ENCODE measurements at regions not wholly inside any gene's neighbourhood (a gene's known extent, or its start where the extent isn't known, plus 50 kb on each side); places are given as distances from the start of the nearest gene placed in this dataset.
A peak's percentile ranks its signal among the peaks of the same experiment; 100 is the strongest.
"Not testable (repeated sequence)": the region's sequence is repeated elsewhere in the genome, so short reads cannot be mapped to it uniquely, and the experiment has no call there.

GRCh38 chr5:148744380-148744779 lies 82.0 kb upstream of the ADRB2 start:
- DNase-seq: peak; percentile 38

DNA sequence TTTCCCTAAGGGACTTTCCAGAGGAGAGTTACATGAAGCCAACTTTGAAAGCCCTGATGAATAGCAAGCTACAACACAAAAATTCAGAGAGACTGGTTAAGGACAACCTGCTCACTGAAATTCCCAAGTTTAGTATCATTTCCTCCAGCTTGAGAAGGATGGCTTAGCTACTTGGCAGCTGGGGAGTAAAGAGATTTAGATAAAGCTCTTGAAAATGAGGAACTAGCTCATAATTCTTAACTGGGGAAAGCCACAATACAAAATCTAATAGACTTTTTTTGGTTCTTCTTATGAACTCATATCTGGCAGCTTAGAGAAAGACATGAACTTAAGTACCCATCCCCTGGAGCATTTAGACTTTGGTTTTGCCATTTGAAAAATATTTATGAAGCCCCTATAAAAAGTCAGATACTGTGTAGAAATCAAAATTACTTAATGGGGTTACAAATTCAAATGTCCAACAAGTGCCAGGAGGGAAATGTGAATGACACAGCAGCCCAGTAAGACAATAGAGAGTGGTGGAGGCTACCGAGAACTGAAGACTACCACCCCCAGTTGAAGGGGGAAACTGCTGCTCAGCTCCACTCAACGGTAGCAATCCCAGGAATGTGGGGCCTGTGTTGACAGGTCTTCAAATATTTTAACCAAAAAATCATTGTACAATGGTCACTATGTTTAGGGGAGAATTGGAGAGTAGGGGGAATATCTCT lies 79.4 kb upstream of the ADRB2 start:
- peak; percentile 80 for DNase-seq

GRCh38 chr5:148747536-148747906 lies 78.9 kb upstream of the ADRB2 start:
- DNase-seq: no peak

DNA sequence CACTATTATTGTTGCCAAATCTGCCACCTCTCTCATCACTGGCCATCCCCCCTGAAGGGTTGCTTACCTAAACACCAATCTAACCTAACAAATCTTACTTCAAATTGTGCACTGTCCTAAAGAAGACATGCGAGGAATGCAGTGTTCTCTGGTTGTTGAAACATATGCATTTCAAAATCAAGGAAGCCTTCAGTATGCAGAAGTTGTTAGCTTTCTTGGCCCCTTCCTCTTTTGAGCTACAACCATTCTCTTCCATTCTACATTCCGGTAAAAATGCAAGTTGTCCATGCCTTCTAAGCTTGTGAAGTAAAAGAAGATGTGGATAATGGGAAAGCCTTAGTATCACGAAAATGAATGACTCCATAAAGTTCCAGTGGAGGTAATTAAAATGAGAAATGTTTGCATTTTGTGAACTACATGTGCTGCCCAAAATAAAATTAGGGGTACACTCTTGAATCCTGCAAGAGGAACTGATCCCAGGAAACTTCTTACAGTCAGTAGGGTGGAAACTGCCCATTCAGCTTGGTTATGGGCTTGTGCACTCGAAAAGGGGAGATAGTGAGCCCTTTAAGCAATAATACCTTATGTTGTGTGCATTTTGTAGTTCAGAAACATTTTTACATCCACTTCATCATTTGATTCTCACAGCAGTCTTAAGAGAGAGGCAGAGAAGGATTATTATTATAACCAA lies 77.6 kb upstream of the ADRB2 start:
- peak; percentile 67 for DNase-seq

DNA sequence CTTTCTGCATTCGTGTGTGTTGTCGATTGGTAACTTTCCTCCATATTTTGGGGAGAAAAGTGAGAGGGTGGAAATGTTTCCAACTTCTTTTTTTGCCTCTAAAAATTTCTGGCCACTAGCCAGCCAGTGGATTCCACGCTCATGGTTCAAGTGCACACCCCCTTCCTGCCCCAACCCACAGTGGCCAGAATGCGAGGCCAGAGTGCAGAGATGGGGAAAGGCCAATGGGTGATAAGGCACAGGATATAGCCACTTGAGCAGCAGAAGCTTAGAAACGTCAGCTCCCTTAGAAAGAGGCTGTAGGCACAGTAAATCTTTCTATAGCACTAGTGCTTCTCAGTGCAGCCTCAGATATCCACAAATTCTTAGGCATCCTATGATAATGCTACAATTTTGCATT lies 75.8 kb upstream of the ADRB2 start:
- no peak for DNase-seq

DNA sequence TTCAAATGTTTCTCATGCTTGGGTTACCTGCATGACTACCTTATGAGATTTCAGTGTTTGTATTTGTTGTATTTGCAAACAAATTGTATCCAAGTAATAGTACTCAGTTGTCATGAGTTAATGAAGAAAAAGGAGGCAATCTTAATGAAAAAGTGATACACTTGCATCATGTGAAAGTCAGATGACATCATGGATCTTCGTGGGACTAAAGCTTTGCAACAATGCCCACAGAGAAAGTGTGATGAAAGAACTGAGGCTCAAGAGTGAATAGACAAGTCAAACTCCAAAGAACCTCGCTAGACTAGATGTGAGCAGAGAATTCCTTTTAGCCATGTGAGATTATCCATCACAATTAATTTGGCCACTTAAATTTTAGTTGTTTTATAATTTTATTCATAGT lies 75.4 kb upstream of the ADRB2 start:
- DNase-seq: peak; percentile 81

DNA sequence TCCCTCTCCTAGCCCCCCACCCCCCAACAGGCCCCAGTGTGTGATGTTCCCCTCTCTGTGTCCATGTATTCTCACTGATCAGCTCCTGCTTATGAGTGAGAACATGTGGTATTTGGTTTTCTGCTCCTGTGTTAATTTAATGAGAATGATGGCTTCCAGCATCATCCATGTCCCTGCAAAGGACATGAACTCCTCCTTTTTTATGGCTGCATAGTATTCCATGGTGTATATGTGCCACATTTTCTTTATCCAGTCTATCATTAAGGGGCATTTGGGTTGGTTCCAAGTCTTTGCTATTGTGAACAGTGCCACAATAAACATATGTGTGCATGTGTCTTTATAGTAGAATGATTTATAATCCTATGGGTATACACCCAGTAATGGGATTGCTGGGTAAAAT lies 74.0 kb upstream of the ADRB2 start:
- DNase-seq: not testable (repeated sequence)

GRCh38 chr5:148759101-148759500 lies 67.3 kb upstream of the ADRB2 start:
- no peak for DNase-seq

DNA sequence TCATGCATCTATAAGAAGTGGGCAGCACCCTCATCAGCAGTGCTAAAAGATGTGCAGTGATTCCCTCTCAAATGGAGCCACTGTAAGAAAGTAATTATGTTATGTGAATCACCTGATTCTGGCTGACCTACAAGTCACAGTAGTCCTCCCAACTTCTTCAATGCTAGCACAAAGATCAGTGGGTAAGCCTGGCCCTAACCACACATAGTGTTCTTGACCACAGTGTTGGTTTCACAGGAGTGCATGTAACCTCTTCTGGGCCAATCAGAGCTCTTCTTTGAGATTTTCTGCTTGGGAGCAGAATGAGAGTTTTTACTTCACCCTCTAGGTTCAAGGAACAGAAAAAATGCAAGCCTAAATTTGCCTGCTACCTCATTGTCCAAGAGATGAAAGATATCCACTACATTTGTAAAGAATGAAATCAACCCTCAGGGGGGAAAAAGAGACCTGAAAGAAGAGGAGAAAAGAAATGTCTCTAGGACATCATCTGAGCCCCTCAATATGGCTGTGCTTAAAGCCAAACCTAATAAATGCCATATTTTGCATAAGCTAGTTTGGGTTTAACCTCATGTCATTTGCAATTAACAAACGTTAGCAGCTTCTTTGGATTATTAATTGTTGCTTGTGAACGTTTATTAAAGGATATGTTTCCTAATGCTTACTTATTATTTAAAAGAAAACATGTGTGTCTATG lies 65.3 kb upstream of the ADRB2 start:
- DNase-seq: no peak

GRCh38 chr5:148763996-148764395 lies 62.4 kb upstream of the ADRB2 start:
- no peak for DNase-seq

- no peak for DNase-seq
Measured at GRCh38 chr5:148765061-148765460, 61.4 kb upstream of the ADRB2 start.

GRCh38 chr5:148768806-148769415 lies 57.5 kb upstream of the ADRB2 start:
- DNase-seq: peak; percentile 47

DNA sequence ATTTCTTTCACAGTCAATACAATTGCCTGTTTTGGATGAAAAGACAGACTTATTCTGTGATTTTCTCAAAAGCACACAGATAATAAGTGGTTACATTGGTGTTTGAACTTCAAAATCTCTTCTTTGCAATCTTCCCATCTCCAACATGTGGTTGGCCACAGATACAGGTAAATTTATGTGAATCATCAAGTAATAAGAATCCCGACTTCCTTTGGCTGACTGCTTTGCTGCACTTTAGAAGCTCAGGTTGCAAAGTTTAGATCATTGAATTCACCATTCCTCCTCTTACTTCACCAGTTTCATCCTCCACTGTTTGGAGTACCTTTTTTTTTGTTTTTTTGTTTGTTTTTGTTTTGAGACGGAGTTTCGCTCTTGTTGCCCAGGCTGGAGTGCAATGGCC lies 56.5 kb upstream of the ADRB2 start:
- no peak for DNase-seq

DNA sequence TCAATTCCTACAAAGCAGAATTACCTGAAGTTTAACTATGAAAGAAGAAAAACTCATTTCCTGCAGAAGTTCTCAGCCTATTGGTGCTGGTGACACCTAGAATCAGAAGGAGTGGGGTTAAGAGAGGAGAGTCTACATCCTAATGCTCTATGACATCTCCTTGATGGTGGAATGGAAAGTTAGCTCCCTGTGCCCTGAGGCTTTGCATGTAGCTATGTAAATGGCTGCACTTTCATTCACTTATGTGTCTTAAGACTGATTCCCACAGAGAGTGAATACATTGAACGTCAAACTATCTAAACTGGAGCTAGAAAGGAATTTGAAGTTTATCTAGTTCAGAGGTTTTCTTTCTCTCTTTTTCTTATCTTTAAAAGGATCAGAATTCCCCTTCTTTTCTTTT lies 52.1 kb upstream of the ADRB2 start:
- DNase-seq: no peak

DNA sequence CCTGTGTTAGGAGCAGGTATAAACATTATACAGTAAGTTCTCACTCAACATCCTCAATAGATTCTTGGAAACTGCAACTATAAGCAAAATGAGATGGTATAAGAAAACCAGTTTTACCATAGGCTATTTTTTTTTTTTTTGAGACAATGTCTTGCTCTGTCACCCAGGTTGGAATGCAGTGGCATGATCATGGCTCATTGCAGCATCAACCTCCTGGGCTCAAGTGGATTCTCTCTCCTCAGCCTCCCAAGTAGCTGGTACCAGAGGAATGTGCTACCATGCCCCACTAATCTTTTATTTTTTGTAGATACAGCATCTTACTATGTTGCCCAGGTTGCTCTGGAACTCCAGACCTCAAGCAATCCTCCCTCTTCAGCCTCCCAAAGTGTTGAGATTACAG lies 50.1 kb upstream of the ADRB2 start:
- DNase-seq: no peak
